GM23248 (cell line): ENCODE measurements at regions not wholly inside any gene's neighbourhood (a gene's known extent, or its start where the extent isn't known, plus 50 kb on each side); places are given as distances from the start of the nearest gene placed in this dataset.

Experiments used
- DNase-seq: peaks from one replicate; pipeline ENCODE4 v3.0.0-alpha.2; 2015
- H2AFZ ChIP-seq: fragments of 200-600 bp; sonication (generic); 2 replicates; pipeline ENCODE4 v1.6.1; 2016; ENCODE audit warnings: antibody characterized with exemption
- H3F3A ChIP-seq: fragments of 200-600 bp; sonication (generic); 2 replicates; pipeline ENCODE4 v1.6.1; 2016; ENCODE audit warnings: mild to moderate bottlenecking, antibody characterized with exemption, mixed run types; ENCODE audit not compliant: insufficient read depth
- H3K27ac ChIP-seq: fragments of 200-600 bp; sonication (generic); 2 replicates; pipeline ENCODE4 v1.5.1; 2016; ENCODE audit warnings: mild to moderate bottlenecking
- H3K27me3 ChIP-seq: fragments of 200-600 bp; sonication (generic); replicated peaks from 2 replicates; pipeline ENCODE4 v1.6.1; 2016; ENCODE audit warnings: mild to moderate bottlenecking; ENCODE audit not compliant: insufficient read depth
- H3K36me3 ChIP-seq: fragments of 200-600 bp; sonication (generic); 2 replicates; pipeline ENCODE4 v1.6.1; 2016; ENCODE audit warnings: low read depth, mild to moderate bottlenecking
- H3K4me1 ChIP-seq: fragments of 200-600 bp; sonication (generic); 2 replicates; pipeline ENCODE4 v1.6.1; 2016; ENCODE audit warnings: mild to moderate bottlenecking; ENCODE audit not compliant: insufficient read depth
- H3K4me2 ChIP-seq: fragments of 200-600 bp; sonication (generic); one replicate; pipeline ENCODE4 v1.6.1; 2016; ENCODE audit warnings: mild to moderate bottlenecking; ENCODE audit not compliant: unreplicated experiment
- H3K4me3 ChIP-seq: fragments of 200-600 bp; sonication (generic); 2 replicates; pipeline ENCODE4 v1.5.1; 2016; ENCODE audit warnings: mild to moderate bottlenecking
- H3K79me2 ChIP-seq: fragments of 200-600 bp; sonication (generic); 2 replicates; pipeline ENCODE4 v1.6.1; 2016; ENCODE audit warnings: mild to moderate bottlenecking; ENCODE audit not compliant: insufficient read depth
- H3K9ac ChIP-seq: fragments of 200-600 bp; sonication (generic); 2 replicates; pipeline ENCODE4 v1.6.1; 2016; ENCODE audit warnings: mild to moderate bottlenecking
- H3K9me2 ChIP-seq: fragments of 200-600 bp; sonication (generic); 2 replicates; pipeline ENCODE4 v1.6.1; 2016; ENCODE audit warnings: mixed run types, mild to moderate bottlenecking, moderate library complexity; ENCODE audit not compliant: insufficient read depth
- H3K9me3 ChIP-seq: fragments of 200-600 bp; sonication (generic); one replicate; pipeline ENCODE4 v1.6.1; 2017; ENCODE audit warnings: low read depth
- H4K20me1 ChIP-seq: fragments of 200-600 bp; sonication (generic); 2 replicates; pipeline ENCODE4 v1.6.0; 2016; ENCODE audit not compliant: insufficient read depth
- EZH2 ChIP-seq: fragments of 200-600 bp; sonication (generic); IDR thresholded peaks from 2 replicates; pipeline ENCODE4 v1.6.1; 2018; ENCODE audit warnings: antibody characterized with exemption, mild to moderate bottlenecking; ENCODE audit not compliant: insufficient read depth, poor library complexity, severe bottlenecking
- EZH2phosphoT487 ChIP-seq: fragments of 200-600 bp; sonication (generic); IDR thresholded peaks from 2 replicates; pipeline ENCODE4 v1.6.1; 2018; ENCODE audit warnings: antibody characterized with exemption, moderate library complexity, mild to moderate bottlenecking, low read depth; ENCODE audit not compliant: insufficient read depth
- WGBS, 2 experiments: methylation state at CpG; one replicate each; pipeline ENCODE4 v1.1.6; 2015 to 2017; ENCODE audit warnings: low lambda C conversion rate in 2 of 2, low coverage in 1 of 2; ENCODE audit errors: missing lambda C conversion rate in 2 of 2; 5-methylcytosine and 5-hydroxymethylcytosine counted together
- in situ Hi-C: fragments of 300-500 bp; cut with MboI; formaldehyde crosslinking; loops from 2 replicates; pipeline ENCODE4 v1.15.0; 2020

- H4K20me1 ChIP-seq = no peaks in the 10 kb centered on the region
These were observed 65.8 kb downstream of the ETAA1 start for GRCh38 chr2:67462738-67463496.

GRCh38 chr2:67463810-67464209 is 66.7 kb downstream of the ETAA1 start:
- TF ChIP-seq EZH2phosphoT487 = no peak
- no peak for TF ChIP-seq EZH2
- Histone ChIP-seq H3K79me2 (no peaks in the 10 kb centered on the region), H3K4me1 (peaks cover 7% of the 10 kb centered on the region), H3K4me3 (no peak overlapping the region), H3K9me3 (no peaks in the 10 kb centered on the region), H3K9ac (no peak overlapping the region), H3K4me2 (no peak overlapping the region), H3K36me3 (no peaks in the 10 kb centered on the region), H3K27ac (no peak overlapping the region), H3K9me2 (no peaks in the 10 kb centered on the region), H3K27me3 (no peaks in the 10 kb centered on the region), H4K20me1 (no peaks in the 10 kb centered on the region), H3F3A (0 out of 2 replicates have a peak, but pooled peaks cover 10% of the 10 kb centered on the region), H2AFZ (no peak overlapping the region)
- no peak for DNase-seq
- WGBS, 2 experiments = 96 to 98% methylated on average over 5 of the region's 5 CpGs
- in situ Hi-C loops = no loop called here

More at GRCh38 chr2:67462738-67463496, 65.8 kb downstream of the ETAA1 start:
- Histone ChIP-seq H3K9me2 (no peaks in the 10 kb centered on the region), H3F3A (0 out of 2 replicates have a peak, but pooled peaks cover 10% of the 10 kb centered on the region), H3K9me3 (no peaks in the 10 kb centered on the region), H3K9ac (no peak overlapping the region), H2AFZ (no peak overlapping the region), H3K4me1 (peaks cover 7% of the 10 kb centered on the region), H3K4me2 (no peak overlapping the region), H3K27ac (no peak overlapping the region), H3K27me3 (no peaks in the 10 kb centered on the region), H3K36me3 (no peaks in the 10 kb centered on the region), H3K79me2 (no peaks in the 10 kb centered on the region), H3K4me3 (no peak overlapping the region)
- DNase-seq = peak; percentile 36
- WGBS, 2 experiments = 95 to 98% methylated on average over 2 of the region's 2 CpGs
- TF ChIP-seq EZH2 (no peak), EZH2phosphoT487 (no peak)
- in situ Hi-C loops = no loop called here

- H3K4me1 ChIP-seq = no peaks in the 10 kb centered on the region
- no peak for DNase-seq
These were observed 68.5 kb downstream of the ETAA1 start for GRCh38 chr2:67465623-67466022.

GRCh38 chr2:67466734-67467133 is 69.6 kb downstream of the ETAA1 start:
- no peaks in the 10 kb centered on the region for H3F3A ChIP-seq
- no peak overlapping the region for H3K9ac ChIP-seq
- no peaks in the 10 kb centered on the region for H3K9me3 ChIP-seq
- DNase-seq = peak; percentile 20
- H3K27me3 ChIP-seq = no peaks in the 10 kb centered on the region
- H3K4me1 ChIP-seq = no peaks in the 10 kb centered on the region
- H3K9me2 ChIP-seq = no peaks in the 10 kb centered on the region
- H2AFZ ChIP-seq = no peak overlapping the region
- WGBS, 2 experiments = 42 to 43% methylated on average over 4 of the region's 4 CpGs
- H3K4me3 ChIP-seq = no peak overlapping the region
- no peaks in the 10 kb centered on the region for H3K36me3 ChIP-seq
- H3K27ac ChIP-seq = no peak overlapping the region
- in situ Hi-C loops = no loop called here
- H3K79me2 ChIP-seq = no peaks in the 10 kb centered on the region
- no peak for TF ChIP-seq EZH2phosphoT487
- TF ChIP-seq EZH2 = no peak
- H4K20me1 ChIP-seq = no peaks in the 10 kb centered on the region
- no peak overlapping the region for H3K4me2 ChIP-seq

More at GRCh38 chr2:67465623-67466022, 68.5 kb downstream of the ETAA1 start:
- Histone ChIP-seq H3K4me2 (no peak overlapping the region), H3F3A (no peaks in the 10 kb centered on the region), H4K20me1 (no peaks in the 10 kb centered on the region), H3K79me2 (no peaks in the 10 kb centered on the region), H3K27me3 (no peaks in the 10 kb centered on the region), H3K36me3 (no peaks in the 10 kb centered on the region), H3K9me3 (no peaks in the 10 kb centered on the region), H3K27ac (no peak overlapping the region), H3K4me3 (no peak overlapping the region), H3K9ac (no peak overlapping the region), H3K9me2 (no peaks in the 10 kb centered on the region), H2AFZ (no peak overlapping the region)
- in situ Hi-C loops = no loop called here
- TF ChIP-seq EZH2 (no peak), EZH2phosphoT487 (no peak)
